ENCODE measurements at regions not wholly inside any gene's neighbourhood (a gene's known extent, or its start where the extent isn't known, plus 50 kb on each side); places are given as distances from the start of the nearest gene placed in this dataset.

GRCh38 chr5:106634375-106634774 is 1036.4 kb downstream of the EFNA5 start:
- TF ChIP-seq EZH2 (IDR thresholded peaks at IDR 0.05) (no peak), CBX3 (IDR thresholded peaks at IDR 0.05; ENCODE audit: low read depth) (no peak), CTCF (IDR thresholded peaks at IDR 0.05 in 2 of 3, conservative IDR thresholded peaks at IDR 0.05 in 1 of 3; ENCODE audit: borderline replicate concordance in 1 of 3, insufficient read depth in 1 of 3, low read depth in 2 of 3, low read length in 2 of 3) (no peak), POLR2AphosphoS5 (IDR thresholded peaks at IDR 0.05; ENCODE audit: low read depth, low read length) (no peak), EGR1 (IDR thresholded peaks at IDR 0.05; ENCODE audit: low read depth) (no peak), RAD21 (IDR thresholded peaks at IDR 0.05; ENCODE audit: low read depth) (no peak), ZFX (IDR thresholded peaks at IDR 0.05) (no peak), ZNF274 (IDR thresholded peaks at IDR 0.05; ENCODE audit: low read depth, low read length) (no peak), POLR2A (IDR thresholded peaks at IDR 0.05; ENCODE audit: borderline replicate concordance, extremely low read depth, insufficient read depth, insufficient read length) (no peak), REST (IDR thresholded peaks at IDR 0.05; ENCODE audit: low read depth) (no peak), YY1 (IDR thresholded peaks at IDR 0.05; ENCODE audit: extremely low read depth, insufficient replicate concordance, low read depth, low read length) (no peak), SRF (IDR thresholded peaks at IDR 0.05; ENCODE audit: low read depth) (no peak), JUND (IDR thresholded peaks at IDR 0.05) (no peak), MAX (IDR thresholded peaks at IDR 0.05) (no peak)

Data from HCT116 (cell line).